HCT116 (cell line): ENCODE measurements at regions not wholly inside any gene's neighbourhood (a gene's known extent, or its start where the extent isn't known, plus 50 kb on each side); places are given as distances from the start of the nearest gene placed in this dataset.

ENCODE experiments used
- CBX3 ChIP-seq: IDR thresholded peaks from 2 replicates; pipeline ENCODE4 v1.6.1; 2012; ENCODE audit warnings: low read depth
- EGR1 ChIP-seq: IDR thresholded peaks from 2 replicates; pipeline ENCODE4 v1.6.1; 2012; ENCODE audit warnings: low read depth
- EZH2 ChIP-seq: fragments of 200-600 bp; sonication (generic); IDR thresholded peaks from 2 replicates; pipeline ENCODE4 v1.6.1; 2017; ENCODE audit warnings: antibody characterized with exemption, mixed run types
- JUND ChIP-seq: IDR thresholded peaks from 2 replicates; pipeline ENCODE4 v1.6.1; 2012
- POLR2AphosphoS5 ChIP-seq: IDR thresholded peaks from 2 replicates; pipeline ENCODE4 v1.6.1; 2011; ENCODE audit warnings: mild to moderate bottlenecking, low read depth, low read length, moderate library complexity
- RAD21 ChIP-seq: IDR thresholded peaks from 2 replicates; pipeline ENCODE4 v1.6.1; 2012; ENCODE audit warnings: low read depth, mild to moderate bottlenecking
- TCF7L2 ChIP-seq: IDR thresholded peaks from 2 replicates; pipeline ENCODE4 v1.7.0; 2011; ENCODE audit warnings: borderline replicate concordance, inconsistent platforms; ENCODE audit not compliant: insufficient read depth, insufficient read length; ENCODE audit errors: extremely low read depth
- ZNF274 ChIP-seq: fragments of 200-500 bp; sonication (Bioruptor generic); IDR thresholded peaks from 2 replicates; pipeline ENCODE4 v1.6.1; 2014; ENCODE audit warnings: mild to moderate bottlenecking, low read depth, low read length, inconsistent platforms
- TF ChIP-seq, protein P1 (sequence below), 3 experiments: fragments of 200-600 bp in 1 of 3; sonication (generic) in 1 of 3; IDR thresholded peaks in 2 of 3; conservative IDR thresholded peaks in 1 of 3; 2 replicates each; pipeline ENCODE4 v1.5.1; 2012 to 2017; ENCODE audit warnings: low read depth in 2 of 3, low read length in 2 of 3, antibody characterized with exemption in 1 of 3, borderline replicate concordance in 1 of 3, control low read depth in 1 of 3, mild to moderate bottlenecking in 1 of 3, mixed read lengths in 1 of 3, mixed run types in 1 of 3, moderate library complexity in 1 of 3; ENCODE audit not compliant: insufficient read depth in 1 of 3
- TF ChIP-seq, protein P2 (sequence below): IDR thresholded peaks from 2 replicates; pipeline ENCODE4 v1.6.1; 2012; ENCODE audit warnings: low read depth

DNA sequence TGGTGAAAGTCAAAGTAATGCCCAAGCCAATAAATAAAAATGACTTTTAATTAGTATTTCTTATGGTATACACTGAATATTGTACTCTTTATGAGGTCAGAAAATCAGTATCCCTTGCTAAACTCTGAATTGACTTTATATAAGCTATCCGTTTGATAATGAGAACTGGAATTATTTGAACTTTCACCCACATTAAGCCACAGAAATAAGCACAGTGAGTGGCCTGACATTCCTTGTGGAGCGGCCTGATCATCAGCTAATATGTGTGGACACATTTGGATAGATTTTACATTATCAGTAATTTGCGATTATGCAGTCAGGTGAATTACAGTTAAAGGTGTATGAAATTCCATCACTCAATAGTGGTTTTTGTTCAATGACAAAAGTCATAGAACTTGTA, 136.0 kb upstream of the CBLB start:
- TF ChIP-seq, protein P1, sequence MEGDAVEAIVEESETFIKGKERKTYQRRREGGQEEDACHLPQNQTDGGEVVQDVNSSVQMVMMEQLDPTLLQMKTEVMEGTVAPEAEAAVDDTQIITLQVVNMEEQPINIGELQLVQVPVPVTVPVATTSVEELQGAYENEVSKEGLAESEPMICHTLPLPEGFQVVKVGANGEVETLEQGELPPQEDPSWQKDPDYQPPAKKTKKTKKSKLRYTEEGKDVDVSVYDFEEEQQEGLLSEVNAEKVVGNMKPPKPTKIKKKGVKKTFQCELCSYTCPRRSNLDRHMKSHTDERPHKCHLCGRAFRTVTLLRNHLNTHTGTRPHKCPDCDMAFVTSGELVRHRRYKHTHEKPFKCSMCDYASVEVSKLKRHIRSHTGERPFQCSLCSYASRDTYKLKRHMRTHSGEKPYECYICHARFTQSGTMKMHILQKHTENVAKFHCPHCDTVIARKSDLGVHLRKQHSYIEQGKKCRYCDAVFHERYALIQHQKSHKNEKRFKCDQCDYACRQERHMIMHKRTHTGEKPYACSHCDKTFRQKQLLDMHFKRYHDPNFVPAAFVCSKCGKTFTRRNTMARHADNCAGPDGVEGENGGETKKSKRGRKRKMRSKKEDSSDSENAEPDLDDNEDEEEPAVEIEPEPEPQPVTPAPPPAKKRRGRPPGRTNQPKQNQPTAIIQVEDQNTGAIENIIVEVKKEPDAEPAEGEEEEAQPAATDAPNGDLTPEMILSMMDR (IDR thresholded peaks at IDR 0.05 in 2 of 3, conservative IDR thresholded peaks at IDR 0.05 in 1 of 3; ENCODE audit: borderline replicate concordance in 1 of 3, insufficient read depth in 1 of 3, low read depth in 2 of 3, low read length in 2 of 3) = no peak
- TF ChIP-seq ZNF274 (no peak), TCF7L2 (no peak), JUND (no peak), POLR2AphosphoS5 (no peak), CBX3 (no peak), RAD21 (no peak), EZH2 (no peak), EGR1 (no peak)
- TF ChIP-seq, protein P2, sequence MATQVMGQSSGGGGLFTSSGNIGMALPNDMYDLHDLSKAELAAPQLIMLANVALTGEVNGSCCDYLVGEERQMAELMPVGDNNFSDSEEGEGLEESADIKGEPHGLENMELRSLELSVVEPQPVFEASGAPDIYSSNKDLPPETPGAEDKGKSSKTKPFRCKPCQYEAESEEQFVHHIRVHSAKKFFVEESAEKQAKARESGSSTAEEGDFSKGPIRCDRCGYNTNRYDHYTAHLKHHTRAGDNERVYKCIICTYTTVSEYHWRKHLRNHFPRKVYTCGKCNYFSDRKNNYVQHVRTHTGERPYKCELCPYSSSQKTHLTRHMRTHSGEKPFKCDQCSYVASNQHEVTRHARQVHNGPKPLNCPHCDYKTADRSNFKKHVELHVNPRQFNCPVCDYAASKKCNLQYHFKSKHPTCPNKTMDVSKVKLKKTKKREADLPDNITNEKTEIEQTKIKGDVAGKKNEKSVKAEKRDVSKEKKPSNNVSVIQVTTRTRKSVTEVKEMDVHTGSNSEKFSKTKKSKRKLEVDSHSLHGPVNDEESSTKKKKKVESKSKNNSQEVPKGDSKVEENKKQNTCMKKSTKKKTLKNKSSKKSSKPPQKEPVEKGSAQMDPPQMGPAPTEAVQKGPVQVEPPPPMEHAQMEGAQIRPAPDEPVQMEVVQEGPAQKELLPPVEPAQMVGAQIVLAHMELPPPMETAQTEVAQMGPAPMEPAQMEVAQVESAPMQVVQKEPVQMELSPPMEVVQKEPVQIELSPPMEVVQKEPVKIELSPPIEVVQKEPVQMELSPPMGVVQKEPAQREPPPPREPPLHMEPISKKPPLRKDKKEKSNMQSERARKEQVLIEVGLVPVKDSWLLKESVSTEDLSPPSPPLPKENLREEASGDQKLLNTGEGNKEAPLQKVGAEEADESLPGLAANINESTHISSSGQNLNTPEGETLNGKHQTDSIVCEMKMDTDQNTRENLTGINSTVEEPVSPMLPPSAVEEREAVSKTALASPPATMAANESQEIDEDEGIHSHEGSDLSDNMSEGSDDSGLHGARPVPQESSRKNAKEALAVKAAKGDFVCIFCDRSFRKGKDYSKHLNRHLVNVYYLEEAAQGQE = no peak
